Esophagus squamous epithelium (tissue), 5 donors: ENCODE measurements at regions not wholly inside any gene's neighbourhood (a gene's known extent, or its start where the extent isn't known, plus 50 kb on each side); places are given as distances from the start of the nearest gene placed in this dataset.

Experiments used
- DNase-seq: peaks from one replicate; lab custom pipeline; 2025; lab: John Stamatoyannopoulos, UW
- H3K27ac ChIP-seq, 4 donors: fragments of 200-600 bp; sonication (generic); one replicate each; pipeline ENCODE4 v1.5.1; 2016 to 2019; ENCODE audit warnings: mild to moderate bottlenecking in 1 of 4
- H3K27me3 ChIP-seq, 4 donors: fragments of 200-600 bp; sonication (generic); 1 replicate in 3 of 4; 2 replicates in 1 of 4; pipeline versions ENCODE4 v1.5.1 to v1.6.0; 2017 to 2021; ENCODE audit warnings: antibody characterized with exemption in 1 of 4
- H3K36me3 ChIP-seq, 3 donors: fragments of 200-600 bp; sonication (generic); one replicate each; pipeline ENCODE4 v1.5.1; 2016 to 2019
- H3K4me1 ChIP-seq, 3 donors: fragments of 200-600 bp; sonication (generic); one replicate each; pipeline ENCODE4 v1.5.1; 2017 to 2019
- H3K4me3 ChIP-seq, 4 donors: fragments of 200-600 bp; sonication (generic); 1 replicate in 3 of 4; 2 replicates in 1 of 4; pipeline ENCODE4 v1.5.1; 2016 to 2019; ENCODE audit warnings: mild to moderate bottlenecking in 2 of 4, moderate library complexity in 1 of 4
- H3K9me3 ChIP-seq, 3 donors: fragments of 200-600 bp; sonication (generic); one replicate each; pipeline ENCODE4 v1.5.1; 2016 to 2019
- CTCF ChIP-seq, 6 experiments: fragments of 450-650 bp in 4 of 6; fragments of 200-600 bp in 2 of 6; sonication (generic) in 2 of 6; IDR thresholded peaks; one replicate each; pipeline ENCODE4 v1.5.1; 2016 to 2019; ENCODE audit warnings: antibody characterized with exemption in 6 of 6, mild to moderate bottlenecking in 4 of 6, moderate library complexity in 4 of 6
- POLR2A ChIP-seq, 4 donors: fragments of 450-650 bp; IDR thresholded peaks; one replicate each; pipeline ENCODE4 v1.6.1; 2017; ENCODE audit warnings: antibody characterized with exemption in 4 of 4, mild to moderate bottlenecking in 4 of 4, moderate library complexity in 3 of 4
- WGBS, 2 donors: methylation state at CpG; one replicate each; pipeline ENCODE4 v1.1.5; 2018; 5-methylcytosine and 5-hydroxymethylcytosine counted together
- intact Hi-C: fragments of 100-400 bp; cut with DNase I; formaldehyde crosslinking; loops from one replicate; pipeline ENCODE4 v1.15.0; 2022
- donor health status: DM: yes; HTN: yes; CAD: no.

DNA sequence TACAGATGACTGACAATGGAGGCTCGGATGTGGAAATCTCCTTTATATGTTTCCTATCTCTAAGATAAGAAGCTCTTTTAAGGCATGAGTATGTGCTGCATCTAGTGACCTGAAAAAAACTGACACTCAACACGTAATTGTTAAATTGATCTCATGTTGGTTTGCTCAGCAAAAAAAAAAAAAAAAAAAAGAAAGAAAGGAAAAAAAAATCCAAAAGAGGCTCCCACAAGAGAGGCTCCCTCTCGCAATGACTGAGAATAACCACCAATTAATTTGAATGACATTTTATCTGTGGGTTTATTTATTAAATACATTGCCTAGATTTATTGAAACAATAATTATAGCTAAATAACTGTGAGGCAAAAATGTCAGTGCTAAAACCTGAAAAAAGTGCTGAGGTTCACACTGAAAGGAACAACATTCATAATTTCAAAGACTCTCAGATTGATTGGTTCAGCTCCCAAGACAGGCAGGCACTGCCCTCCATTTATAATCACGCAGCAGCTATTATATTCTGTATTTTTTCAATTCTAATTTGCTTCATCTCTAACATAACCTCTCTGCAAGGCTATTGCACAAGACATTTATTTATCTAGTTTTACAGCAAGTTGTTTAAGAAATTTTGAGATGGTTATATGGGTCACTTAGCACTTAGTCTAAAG, 184.5 kb upstream of the TMPRSS15 start:
- TF ChIP-seq POLR2A (IDR thresholded peaks at IDR 0.05) = no peak
- TF ChIP-seq CTCF (IDR thresholded peaks at IDR 0.05) = no peak
- no peaks in the 10 kb centered on the region for H3K9me3 ChIP-seq
- H3K4me1 ChIP-seq = no peaks in the 10 kb centered on the region
- intact Hi-C loops = no loop called here
- no peaks in the 10 kb centered on the region for H3K36me3 ChIP-seq
- WGBS, 2 donors = 53 to 56% methylated on average over 4 of the region's 4 CpGs
- H3K27me3 ChIP-seq = no peaks in the 10 kb centered on the region
- H3K27ac ChIP-seq = no peak overlapping the region
- DNase-seq = no peak
- H3K4me3 ChIP-seq = no peak overlapping the region

- TF ChIP-seq POLR2A (IDR thresholded peaks at IDR 0.05) (no peak), CTCF (IDR thresholded peaks at IDR 0.05) (no peak)
- 91 to 100% methylated on average over 1 of the region's 1 CpG for WGBS, 2 donors
- no peak overlapping the region for H3K27ac ChIP-seq
- no peaks in the 10 kb centered on the region for H3K27me3 ChIP-seq
- H3K4me1 ChIP-seq = no peaks in the 10 kb centered on the region
- intact Hi-C loops = no loop called here
- H3K4me3 ChIP-seq = no peak overlapping the region
- no peaks in the 10 kb centered on the region for H3K36me3 ChIP-seq
- no peak for DNase-seq
- no peaks in the 10 kb centered on the region for H3K9me3 ChIP-seq
These were observed 197.6 kb upstream of the TMPRSS15 start for GRCh38 chr21:18601146-18601545.

- no peak for DNase-seq
- H3K27me3 ChIP-seq = no peaks in the 10 kb centered on the region
- 58 to 69% methylated on average over 3 of the region's 3 CpGs for WGBS, 2 donors
- TF ChIP-seq CTCF (IDR thresholded peaks at IDR 0.05) (no peak), POLR2A (IDR thresholded peaks at IDR 0.05) (no peak)
- H3K4me3 ChIP-seq = no peak overlapping the region
- H3K4me1 ChIP-seq = no peaks in the 10 kb centered on the region
- no peaks in the 10 kb centered on the region for H3K9me3 ChIP-seq
- no peaks in the 10 kb centered on the region for H3K36me3 ChIP-seq
- intact Hi-C loops = no loop called here
- H3K27ac ChIP-seq = no peak overlapping the region
These were observed 199.1 kb upstream of the TMPRSS15 start for GRCh38 chr21:18602711-18603110.

GRCh38 chr21:18603261-18603660, 199.7 kb upstream of the TMPRSS15 start:
- no peak overlapping the region for H3K4me3 ChIP-seq
- H3K9me3 ChIP-seq = no peaks in the 10 kb centered on the region
- intact Hi-C loops = no loop called here
- H3K27ac ChIP-seq = no peak overlapping the region
- no peak for DNase-seq
- 25 to 30% methylated on average over 2 of the region's 2 CpGs for WGBS, 2 donors
- TF ChIP-seq CTCF (IDR thresholded peaks at IDR 0.05) (no peak), POLR2A (IDR thresholded peaks at IDR 0.05) (no peak)
- no peaks in the 10 kb centered on the region for H3K36me3 ChIP-seq
- H3K4me1 ChIP-seq = no peaks in the 10 kb centered on the region
- H3K27me3 ChIP-seq = no peaks in the 10 kb centered on the region

DNA sequence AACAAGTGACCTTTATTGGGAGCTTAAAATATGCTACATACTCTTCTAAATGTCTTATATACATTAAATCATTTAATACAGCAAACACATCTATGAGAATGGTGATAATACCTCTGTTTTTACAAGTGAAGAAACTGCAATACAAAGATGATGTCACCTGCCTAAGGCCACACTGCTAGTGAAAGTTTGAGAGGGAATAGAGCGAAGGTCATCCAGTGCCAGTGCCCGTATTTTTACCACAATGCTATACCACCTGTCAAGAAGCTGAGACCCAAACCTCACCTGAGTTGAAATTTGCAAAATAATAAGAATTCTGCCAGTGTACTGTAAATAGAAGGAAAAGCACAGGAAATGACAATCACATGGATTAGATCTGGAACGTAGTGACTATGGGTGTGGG, 200.4 kb upstream of the TMPRSS15 start:
- TF ChIP-seq POLR2A (IDR thresholded peaks at IDR 0.05) = no peak
- TF ChIP-seq CTCF (IDR thresholded peaks at IDR 0.05) = no peak
- Histone ChIP-seq H3K4me1 (no peaks in the 10 kb centered on the region), H3K4me3 (no peak overlapping the region), H3K36me3 (no peaks in the 10 kb centered on the region), H3K27ac (no peak overlapping the region), H3K9me3 (no peaks in the 10 kb centered on the region), H3K27me3 (no peaks in the 10 kb centered on the region)
- WGBS, 2 donors = 58 to 68% methylated on average over 3 of the region's 3 CpGs
- intact Hi-C loops = no loop called here
- DNase-seq = no peak
